Endothelial cell of hepatic sinusoid (primary cell): ENCODE measurements at regions not wholly inside any gene's neighbourhood (a gene's known extent, or its start where the extent isn't known, plus 50 kb on each side); places are given as distances from the start of the nearest gene placed in this dataset.

Experiments used
- in situ Hi-C: cut with HindIII; loops from 2 replicates; pipeline ENCODE4 v1.10.0; 2017; ENCODE audit warnings: low sequenced_read_pairs

DNA sequence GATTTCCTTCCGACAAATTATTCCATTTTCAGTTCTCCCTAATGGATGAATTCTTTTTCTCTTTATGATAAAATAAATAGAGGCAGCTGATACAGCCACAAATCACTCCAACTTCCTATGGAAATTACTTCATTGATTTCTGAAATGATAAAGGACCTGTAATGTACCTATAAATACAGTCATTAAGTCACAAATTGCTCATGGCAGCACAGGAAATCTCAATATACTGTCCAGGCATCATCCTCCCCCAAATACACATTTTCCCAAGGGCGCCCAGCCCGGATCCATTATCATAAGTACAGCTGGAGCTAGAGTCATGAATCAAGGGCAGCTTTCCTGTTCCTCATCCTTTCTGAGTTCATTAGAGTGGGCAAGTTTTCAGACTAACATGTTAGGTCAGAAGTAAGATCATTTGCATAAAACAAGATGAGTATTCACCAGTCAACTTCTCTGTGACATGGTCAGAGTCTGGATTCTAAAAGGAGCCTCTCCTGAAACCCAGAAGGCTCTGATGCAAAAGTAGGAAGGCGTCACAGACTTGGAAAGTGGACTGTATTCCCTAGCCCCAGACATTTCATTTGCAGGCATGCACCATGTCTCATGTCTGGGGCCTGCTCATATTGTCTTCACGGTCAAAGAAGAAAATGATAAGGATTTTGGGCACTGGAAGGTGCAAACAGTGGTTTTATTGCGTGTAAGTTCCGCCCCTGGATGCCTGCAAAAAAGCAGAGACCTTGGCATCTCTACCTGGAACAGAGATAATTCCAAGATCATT is 383.2 kb downstream of the PLK2 start:
- in situ Hi-C loops, result no loop called here

DNA sequence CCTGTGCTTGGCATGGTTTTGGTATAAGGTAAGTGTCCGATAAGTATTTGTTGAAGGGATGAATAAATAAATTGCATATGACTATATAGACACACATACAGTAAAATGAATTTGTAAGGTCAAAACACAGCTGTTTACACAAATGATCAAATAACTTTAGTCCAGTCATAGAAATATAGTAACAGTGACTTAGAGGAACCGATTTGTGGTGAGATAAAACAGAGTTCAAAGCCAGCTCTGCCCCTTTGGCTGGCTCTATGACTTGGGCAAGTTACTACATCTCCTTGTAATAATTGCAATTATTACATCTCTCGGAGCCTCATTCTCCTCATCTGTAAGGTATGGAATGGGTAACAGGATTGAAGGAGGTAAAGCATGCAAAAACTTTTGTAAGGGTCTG is 384.0 kb downstream of the PLK2 start:
- in situ Hi-C loops, result no loop called here

DNA sequence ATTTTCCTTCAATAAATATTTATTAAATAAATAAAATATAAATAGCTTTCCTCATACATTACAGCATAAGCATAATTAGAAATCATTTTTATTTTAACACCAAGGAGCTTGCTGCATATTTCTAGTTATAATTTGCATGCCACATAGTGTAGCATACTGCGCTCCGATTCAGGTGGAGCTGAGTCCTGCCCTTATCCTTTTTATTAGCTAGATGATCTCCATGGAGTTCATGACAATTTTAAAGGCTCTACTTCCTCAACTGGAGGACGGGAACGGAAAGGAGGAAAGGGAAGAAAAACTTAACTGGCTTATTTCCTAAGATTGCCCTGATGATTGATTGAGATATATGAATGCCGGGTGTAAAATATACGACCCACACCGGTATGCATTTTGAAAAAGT is 385.2 kb downstream of the PLK2 start:
- in situ Hi-C loops, result no loop called here

DNA sequence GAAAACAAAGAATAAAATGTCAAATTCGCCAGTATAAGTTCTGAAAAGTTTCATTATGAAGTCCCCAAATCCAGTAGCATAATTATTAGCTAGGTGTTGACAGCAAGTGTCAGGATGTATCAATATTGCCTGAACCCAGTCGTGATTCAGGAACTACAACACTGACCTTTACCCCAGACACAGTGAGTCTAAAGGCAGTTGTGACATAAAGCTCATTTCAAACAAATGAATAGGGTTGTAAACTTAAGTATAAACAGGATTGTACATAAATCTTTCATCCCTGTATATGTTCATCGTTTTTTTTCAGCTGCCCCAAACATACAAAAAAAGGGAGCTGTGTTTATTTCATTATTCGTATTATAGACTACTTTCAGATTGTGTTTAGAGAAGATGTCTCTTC is 385.7 kb downstream of the PLK2 start:
- in situ Hi-C loops, result no loop called here

DNA sequence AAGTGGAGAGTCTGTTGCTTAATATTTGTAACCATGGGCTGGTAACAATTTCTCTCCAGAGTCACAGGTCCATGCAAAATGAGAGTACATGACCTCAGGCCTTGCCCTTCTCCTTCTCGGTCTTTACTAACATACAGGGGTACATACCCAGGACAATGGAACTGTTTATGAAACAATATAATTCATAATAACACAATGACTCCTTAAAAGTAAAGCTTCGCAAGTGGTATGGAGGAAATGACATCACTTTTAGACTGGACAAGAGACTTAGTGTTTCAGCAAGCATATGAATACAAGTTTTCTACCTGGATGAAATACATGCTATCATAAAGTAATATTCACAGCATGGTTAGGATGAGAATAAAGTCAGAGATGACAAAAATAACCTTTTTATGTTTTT is 386.6 kb downstream of the PLK2 start:
- in situ Hi-C loops, result no loop called here

DNA sequence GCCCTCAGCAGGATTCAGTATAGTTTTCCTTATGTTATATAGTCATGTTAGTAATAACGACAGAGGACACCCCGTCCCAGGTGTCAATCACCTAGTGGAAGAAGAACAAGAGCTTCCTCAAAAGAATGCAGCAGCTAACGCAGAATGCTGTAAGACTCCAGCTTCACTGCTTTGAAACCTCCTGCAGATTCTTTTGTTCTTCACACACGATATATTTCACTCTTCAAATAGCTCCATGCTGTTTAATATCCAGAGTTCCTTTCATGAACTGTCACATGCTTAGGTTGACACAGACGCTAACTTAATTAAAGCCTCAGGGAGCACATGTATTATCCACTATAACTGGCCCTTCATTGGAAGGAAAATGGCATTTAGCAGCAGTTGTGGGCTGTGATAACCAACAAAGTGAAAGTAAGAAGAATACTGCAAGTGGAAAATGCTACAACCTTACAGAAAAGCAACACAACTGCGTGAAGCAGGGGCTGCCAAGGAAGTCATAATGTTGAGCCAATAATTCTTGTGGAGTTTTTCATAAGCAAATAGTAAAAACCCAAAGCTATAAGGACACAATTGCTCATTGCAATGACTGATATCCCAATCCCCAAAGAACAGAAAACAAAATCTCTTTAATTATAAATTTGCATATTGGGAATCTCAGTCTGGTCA is 387.5 kb downstream of the PLK2 start:
- in situ Hi-C loops, result no loop called here

DNA sequence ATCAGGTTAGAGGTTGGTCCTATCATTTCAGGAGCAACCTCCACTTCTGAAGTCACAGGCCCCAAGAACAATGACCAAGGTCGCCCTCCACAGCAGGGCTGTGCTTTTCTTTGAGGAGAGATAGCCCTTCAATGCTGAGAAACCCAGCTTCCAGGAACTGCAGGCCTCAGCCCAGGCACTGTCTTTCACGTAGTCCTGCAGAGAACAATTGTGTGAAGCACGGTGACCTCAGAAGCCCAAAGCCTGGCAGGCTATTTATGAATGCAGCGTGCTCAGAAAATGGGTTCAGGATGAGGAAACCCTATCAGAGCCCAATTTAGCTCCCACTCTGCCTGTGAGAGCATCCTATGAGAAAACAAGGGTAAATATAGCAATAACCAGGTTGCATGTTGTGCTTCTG is 388.3 kb downstream of the PLK2 start:
- in situ Hi-C loops, result no loop called here

DNA sequence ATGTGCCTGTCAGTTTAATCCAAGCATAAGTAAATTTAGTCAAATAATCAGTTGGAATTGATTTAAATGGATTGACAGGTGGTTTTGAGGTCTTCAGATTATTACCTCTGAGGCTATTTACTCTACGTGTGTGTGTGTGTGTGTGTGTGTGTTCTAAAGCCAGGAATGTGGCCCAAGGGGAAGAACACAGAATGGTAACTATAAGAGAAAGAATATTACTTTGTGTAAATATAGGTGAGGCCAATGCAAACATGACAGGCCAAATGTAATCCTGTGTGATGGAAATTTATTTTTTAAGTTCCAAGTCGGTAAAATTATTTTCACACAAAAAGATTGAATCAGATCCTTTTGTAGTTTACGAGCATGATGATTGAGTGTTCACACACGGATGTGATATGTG is 390.0 kb downstream of the PLK2 start:
- in situ Hi-C loops, result no loop called here

DNA sequence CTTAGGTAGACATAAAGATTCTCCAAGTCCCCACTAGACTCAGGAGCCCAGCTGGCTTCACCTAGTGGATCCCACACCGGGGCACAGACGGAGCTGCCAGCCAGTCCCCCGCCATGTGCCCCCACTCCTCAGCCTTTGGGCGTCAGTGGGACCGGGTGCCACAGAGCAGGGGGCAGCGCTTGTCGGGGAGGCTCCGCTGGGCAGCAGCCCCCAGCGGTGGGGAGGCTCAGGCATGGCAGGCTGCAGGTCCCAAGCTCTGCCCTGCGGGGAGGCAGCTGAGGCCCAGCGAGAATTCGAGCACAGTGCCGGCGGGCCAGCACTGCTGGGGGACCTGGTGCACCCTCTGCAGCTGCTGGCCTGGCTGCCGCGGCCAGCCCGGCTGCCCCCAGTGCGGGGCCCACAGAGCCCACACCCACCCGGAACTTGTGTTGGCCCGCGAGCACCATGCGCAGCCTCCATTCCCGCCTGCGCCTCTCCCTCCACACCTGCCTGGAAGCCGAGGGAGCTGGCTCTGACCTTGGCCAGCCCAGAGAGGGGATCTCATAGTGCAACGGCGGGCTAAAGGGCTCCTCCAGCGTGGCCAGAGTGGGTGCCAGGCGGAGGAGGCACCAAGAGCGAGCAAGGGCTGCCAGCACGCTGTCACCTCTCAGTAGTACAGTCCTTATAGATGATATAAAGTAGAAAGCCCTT is 390.7 kb downstream of the PLK2 start:
- in situ Hi-C loops, result no loop called here

DNA sequence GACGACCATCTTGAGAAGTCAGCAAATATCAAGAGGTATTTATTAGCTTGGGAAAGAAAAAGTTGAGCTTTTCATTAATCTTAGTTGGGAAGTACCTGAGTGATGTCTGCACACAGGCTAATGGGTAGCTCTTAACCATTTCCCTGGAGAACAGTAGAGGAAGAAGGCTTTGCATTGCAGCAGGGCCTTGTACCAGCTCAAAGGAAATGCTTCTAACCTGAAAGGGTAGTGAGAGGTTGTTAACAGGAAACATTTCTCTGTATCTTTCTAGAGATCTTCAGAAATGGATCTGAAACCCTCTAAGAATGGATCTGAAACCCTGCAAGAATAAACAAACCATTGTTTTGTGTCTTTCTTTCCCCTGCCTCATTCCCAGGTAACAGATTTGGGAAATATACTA is 393.3 kb downstream of the PLK2 start:
- in situ Hi-C loops, result no loop called here

DNA sequence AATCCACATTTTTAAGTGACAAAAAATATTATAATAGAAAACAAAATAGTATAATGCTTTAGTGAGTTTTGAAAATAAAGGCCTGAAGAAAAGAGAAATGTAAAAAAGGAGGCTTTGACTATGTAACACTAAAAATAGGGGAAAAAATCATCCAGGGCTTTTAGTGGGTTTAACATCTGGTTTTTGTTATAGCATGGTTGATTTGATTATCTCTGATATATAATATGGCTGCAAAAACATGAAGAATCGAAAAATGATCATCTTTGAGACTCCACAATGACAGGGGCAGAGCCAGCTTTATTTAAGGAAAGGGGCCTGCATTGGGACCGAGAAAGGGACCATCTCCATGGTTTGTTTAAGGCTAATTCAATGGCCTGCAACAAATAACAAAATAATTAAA is 393.8 kb downstream of the PLK2 start:
- in situ Hi-C loops, result no loop called here

DNA sequence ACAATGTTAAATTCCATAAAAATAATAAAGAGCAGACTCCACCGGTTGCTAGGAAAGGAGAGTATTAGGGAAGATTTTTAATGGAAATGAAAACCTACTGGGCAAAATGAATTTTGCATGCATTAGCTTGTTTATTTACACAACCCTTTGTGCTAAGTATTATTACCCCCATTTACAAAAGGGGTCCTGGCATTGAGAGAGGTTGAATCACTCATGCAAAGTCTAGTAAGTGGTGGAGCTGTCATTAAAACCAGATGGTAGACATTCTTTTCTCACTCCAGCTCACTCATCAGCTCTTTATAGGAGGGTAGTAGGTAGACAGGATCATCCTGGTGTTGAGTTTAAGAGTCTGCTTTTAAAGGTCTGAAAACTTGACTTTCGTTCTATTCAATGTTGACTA is 395.1 kb downstream of the PLK2 start:
- in situ Hi-C loops, result no loop called here

DNA sequence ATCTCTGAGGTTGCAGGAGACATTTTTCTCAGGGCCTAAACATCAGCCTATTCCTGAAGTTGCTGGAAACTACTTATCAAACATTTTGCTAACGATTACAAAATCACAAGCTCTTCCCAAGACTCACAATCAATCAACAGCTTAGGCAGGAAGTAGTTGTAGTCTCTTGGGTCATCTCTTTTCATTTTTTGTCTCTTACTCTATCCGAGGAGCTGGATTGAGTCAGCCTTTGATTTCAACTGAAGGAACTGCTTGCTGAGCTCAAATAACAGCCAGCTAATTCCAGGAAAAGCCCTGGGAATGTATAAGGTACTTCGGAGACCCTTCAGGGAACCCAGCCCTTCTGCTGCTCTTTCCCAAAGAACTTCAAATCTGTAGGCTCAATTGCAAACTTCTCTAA is 398.9 kb downstream of the PLK2 start:
- in situ Hi-C loops, result no loop called here

DNA sequence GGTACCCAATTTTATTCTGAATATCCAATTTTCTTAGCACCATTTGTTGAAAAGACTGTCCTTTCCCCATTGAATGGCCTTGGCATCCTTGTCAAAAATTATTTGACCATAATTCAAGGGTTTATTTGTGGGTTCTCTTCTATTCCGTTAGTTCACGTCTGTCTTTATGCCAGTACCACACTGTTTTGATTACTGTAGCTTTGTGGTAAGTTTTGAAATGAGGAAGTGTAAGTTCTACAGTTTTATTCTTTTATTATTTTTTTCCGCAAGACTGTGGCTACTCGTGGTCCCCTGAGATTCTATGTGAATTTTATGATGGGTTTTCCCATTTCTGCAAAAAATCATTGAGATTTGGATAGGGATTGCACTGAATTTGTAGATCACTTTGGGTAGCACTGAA is 402.6 kb downstream of the PLK2 start:
- in situ Hi-C loops, result no loop called here

DNA sequence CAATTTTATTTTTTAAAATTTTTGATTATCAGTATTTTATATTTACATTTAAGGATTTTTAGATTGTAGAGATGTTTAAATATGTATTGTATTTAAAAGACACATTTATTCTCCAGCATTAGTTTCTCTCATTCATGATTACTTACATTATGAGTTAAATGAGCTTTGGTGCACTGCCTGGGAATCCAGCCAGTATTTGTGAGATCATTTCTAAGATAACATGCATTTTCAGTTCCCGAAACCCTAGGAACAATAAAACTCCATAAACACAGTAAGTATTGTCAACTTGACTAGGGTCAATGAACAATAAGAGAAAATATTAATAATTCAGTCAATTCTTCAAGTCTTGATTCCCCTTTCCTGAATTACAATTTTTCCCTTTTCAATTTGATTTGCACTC is 403.3 kb downstream of the PLK2 start:
- in situ Hi-C loops, result no loop called here

DNA sequence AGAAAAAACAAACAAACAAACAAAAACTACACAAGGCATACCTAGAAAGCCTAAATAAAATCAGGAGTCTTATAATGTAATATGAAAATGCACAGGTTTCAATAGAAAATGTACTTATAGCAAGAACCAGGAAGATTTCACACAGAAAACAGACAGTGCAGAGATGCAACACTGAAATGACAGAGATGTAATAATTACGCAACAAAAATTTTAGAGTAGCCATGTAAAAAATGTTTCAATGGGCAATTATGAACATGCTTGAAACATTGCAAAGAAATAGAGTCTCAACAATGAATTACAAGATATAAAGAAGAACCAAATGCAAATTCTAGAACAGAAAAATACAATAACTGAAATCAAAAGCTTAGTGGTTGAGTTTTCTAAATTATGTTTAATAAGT is 405.9 kb downstream of the PLK2 start:
- in situ Hi-C loops, result no loop called here

DNA sequence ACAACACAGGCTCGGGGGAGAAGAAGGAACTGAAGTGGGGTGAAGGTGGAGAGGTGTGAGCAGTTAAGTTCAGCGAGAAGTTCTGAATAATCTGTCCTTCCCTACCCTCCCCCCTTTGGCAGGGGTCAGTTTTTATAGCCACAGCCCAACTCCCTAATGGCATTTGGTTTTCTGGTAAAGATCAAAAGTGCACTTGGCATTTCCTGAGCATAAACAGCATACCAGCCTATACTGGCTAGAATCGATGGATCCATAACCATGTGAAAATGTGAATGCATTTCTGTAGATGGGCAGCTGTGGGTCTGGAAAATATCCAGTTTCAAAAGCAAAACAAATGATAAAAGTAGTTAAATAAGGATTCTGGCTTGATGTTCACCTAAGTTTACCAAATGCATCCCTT is 410.9 kb downstream of the PLK2 start:
- in situ Hi-C loops, result no loop called here

DNA sequence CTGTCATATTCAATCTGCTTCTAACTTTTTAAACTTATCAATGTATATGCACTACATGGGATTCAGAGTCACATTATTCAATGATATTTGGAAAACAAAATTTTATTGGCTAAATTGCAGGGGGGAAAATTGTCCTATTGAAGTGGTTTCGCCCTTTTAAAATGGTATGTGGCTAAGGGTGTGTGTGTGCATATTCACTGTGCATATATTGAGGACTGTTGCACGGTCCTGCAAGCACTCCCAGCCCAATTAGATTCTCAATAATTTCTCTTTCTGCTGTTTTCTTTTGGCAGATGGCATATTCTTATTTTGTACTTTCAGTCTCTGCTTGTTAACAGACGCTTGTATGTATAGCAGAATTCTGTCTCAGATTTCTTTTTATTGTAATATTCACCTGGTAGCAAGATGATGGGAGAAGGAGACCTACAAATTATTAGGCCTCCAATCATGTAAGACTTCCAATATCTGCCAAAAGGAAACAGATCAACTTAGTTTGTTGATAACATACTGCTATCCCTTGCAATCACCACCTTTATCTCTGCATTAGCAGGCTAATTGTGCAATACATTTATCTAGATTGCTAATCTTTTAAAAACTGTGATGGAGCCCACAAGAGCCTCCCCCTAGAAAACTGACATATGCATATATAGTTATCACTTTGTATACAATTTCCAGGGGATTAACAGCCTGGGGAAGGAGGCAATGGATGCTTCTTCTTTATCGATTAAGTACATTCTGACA is 411.5 kb downstream of the PLK2 start:
- in situ Hi-C loops, result no loop called here

DNA sequence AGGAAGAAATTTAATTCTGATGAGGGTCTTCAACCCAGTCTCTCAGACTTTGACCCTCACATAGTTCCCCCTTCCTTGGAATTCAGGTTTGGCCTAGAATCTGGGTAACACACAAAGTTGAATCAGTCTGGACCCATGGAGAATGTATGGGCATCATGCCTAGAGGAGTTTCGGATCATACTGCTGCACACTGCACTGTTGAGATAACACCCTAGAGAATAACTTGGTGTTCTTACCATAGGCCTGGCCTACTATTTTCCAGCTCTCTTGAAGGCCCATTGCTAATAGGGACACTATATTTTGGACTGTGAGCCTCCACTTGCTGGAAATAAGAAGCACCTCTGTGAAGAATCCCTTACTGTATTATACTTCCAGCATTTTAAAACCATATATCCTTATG is 413.5 kb downstream of the PLK2 start:
- in situ Hi-C loops, result no loop called here

DNA sequence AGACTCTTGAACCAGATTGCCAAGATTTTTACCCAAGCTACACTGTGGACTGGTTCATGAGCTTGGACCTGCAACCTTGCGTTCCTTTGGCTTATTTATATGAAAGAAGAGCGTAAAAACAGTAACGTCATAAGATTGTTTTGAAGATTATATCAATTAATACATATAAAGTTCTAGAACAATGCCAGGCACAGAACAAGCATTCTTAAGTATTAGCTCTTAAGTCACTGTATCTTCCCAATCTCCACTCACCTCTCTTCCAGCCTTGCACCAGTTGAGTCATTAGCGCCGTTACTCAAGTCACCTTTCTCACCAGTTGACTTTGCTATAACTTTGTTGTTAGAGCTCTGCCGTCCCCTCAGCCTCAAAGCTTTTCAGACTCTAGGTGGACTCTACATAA is 415.7 kb downstream of the PLK2 start:
- in situ Hi-C loops, result no loop called here
